SHP77 (cell line): ENCODE measurements at regions not wholly inside any gene's neighbourhood (a gene's known extent, or its start where the extent isn't known, plus 50 kb on each side); places are given as distances from the start of the nearest gene placed in this dataset.

Source experiments
- DNase-seq, 2 experiments: peaks; one replicate each; lab custom pipeline; 2025; lab: John Stamatoyannopoulos, UW

- DNase-seq: no peak
These were observed 534.8 kb upstream of the MGMT start for GRCh38 chr10:128932071-128932820.

- DNase-seq: no peak
These were observed 532.5 kb upstream of the MGMT start for GRCh38 chr10:128934492-128934891.

GRCh38 chr10:128936392-128936791 is 530.6 kb upstream of the MGMT start:
- no peak for DNase-seq

GRCh38 chr10:128938558-128938957 is 528.5 kb upstream of the MGMT start:
- no peak for DNase-seq

DNA sequence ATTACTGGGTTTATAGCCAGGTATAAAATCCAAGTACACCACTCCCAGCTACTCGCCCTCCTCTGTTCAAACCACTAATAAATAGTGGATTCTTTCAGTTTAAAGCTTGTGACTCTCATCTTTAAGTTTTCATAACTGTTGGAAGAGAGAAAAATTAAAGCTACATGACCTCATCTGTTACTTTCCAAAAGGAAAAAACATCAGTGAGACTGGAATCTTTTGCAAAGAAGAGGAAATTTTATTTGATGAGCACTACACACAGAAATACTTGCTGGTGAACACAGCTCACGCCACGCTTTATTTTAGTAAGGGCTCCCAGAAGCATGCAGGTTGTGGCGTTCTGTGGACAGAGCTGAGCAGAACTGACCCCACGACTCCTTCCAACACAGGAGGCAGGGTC is 527.0 kb upstream of the MGMT start:
- no peak for DNase-seq

GRCh38 chr10:128943111-128943510 is 523.9 kb upstream of the MGMT start:
- DNase-seq: no peak

DNA sequence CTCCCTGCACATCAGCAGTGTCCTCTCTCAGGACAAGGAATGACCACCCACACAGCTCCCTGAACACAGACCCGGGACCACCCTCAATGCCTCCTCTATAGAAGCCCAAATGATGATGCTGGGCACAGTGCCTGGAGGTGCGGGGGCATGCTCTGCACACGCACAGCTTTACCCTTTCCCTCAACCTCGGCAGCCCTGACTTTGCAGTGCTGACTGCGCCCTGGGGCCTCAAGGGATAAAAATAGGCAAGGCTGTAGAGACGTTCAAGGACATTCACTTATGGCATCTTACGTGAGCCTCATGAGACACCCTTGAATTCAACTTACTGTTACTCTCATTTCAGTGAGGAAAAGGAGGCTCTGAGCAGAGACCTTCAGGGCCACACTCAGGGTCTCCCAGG is 521.6 kb upstream of the MGMT start:
- no peak for DNase-seq

- DNase-seq: no peak
These were observed 516.7 kb upstream of the MGMT start for GRCh38 chr10:128950159-128950915.

GRCh38 chr10:128950916-128951275 is 516.1 kb upstream of the MGMT start:
- no peak for DNase-seq

- no peak for DNase-seq
These were observed 514.2 kb upstream of the MGMT start for GRCh38 chr10:128952856-128953255.

DNA sequence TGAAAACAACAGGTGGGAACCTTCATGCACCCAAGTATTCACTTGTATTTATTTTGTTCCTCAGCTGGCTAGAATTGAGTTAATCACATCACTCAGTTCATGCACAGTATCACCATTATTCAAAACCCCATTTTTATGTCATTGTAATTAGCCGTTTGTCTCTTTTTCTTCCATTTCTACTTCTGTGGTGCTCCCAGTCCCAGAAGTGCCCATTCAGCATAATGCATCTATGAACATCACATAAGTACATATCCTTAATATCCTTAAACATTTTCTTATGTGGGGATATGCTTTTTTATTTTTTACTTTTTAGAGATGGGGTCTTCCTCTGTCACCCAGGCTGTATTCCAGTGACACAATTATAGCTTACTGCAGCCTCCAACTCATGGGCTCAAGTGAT is 510.9 kb upstream of the MGMT start:
- no peak for DNase-seq

- DNase-seq: no peak
These were observed 509.8 kb upstream of the MGMT start for GRCh38 chr10:128957221-128957620.

- no peak for DNase-seq
These were observed 508.0 kb upstream of the MGMT start for GRCh38 chr10:128958834-128959690.

GRCh38 chr10:128959746-128960145 is 507.3 kb upstream of the MGMT start:
- DNase-seq: no peak

- no peak for DNase-seq
These were observed 506.5 kb upstream of the MGMT start for GRCh38 chr10:128960517-128960916.

DNA sequence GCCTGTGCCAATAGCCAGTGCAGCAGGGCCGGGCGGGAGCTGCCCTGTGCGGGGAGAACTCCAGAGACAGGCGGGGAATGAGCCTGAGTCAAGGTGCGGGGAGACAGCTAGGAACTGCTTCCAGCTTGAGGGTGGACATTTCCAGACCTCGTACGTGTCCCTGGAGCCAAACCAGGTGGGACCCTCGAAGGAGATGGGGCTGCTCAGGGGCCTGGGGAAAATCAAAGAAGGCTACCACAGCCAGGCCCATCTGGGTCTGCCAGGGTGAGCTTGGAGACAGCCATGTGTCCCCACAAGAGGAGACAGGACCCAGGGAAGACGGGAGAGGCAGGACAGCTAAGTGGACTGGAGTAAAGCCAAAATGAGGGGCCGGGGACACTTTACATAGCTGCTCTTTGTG is 504.9 kb upstream of the MGMT start:
- no peak for DNase-seq

- no peak for DNase-seq
These were observed 503.6 kb upstream of the MGMT start for GRCh38 chr10:128963211-128964099.

DNA sequence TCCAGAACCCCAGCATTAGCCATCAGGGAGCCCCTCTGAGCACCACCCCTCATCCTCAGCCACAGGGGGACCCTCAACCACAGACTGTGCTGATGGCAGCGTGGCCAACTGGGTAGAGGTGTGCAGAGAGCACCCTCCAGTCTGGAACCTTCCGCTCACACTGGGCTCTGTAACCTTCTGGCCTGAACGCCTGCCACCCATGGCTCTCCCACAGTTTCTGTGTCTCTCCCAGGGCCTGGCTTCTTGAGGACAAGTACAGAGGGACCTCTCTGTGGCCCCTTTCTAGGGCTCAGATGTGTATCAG is 503.0 kb upstream of the MGMT start:
- no peak for DNase-seq

- DNase-seq: no peak
These were observed 498.9 kb upstream of the MGMT start for GRCh38 chr10:128967980-128968756.

GRCh38 chr10:128969551-128969950 is 497.5 kb upstream of the MGMT start:
- DNase-seq: no peak

DNA sequence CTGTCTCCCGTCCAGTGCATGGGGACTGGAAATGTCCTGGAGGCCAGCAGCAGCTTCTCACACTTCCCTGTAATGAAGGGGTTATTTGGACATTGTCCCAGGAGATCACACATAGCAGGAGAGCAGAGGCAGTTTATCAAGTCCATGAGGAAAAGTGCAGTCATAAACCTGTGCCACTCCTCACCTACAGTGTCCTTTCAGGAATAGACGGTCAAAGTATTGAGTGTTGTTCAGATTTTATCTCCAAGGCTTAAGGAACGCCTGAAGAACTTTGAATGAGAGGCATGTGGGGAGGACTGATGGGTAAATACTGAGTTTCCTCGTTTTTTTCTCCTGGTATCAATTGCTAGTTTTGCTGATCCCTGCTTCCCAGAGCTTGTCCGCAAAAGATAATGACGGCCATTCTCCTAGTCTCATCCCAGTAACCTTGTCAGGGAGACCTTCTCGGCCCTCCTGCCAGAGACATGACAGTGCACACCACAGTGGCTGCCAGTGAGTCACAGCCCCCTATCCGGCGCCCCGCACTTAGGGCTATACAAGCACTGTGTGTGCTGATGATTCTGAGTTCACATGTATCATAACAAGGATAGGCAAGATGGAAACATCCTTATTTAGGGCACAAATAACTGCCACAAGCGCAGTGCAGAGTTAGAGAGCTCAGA is 495.5 kb upstream of the MGMT start:
- DNase-seq: no peak
